ENCODE measurements at regions not wholly inside any gene's neighbourhood (a gene's known extent, or its start where the extent isn't known, plus 50 kb on each side); places are given as distances from the start of the nearest gene placed in this dataset.
"Not testable (repeated sequence)": the region's sequence is repeated elsewhere in the genome, so short reads cannot be mapped to it uniquely, and the experiment has no call there.

GRCh38 chr22:22193923-22194322 is 50.7 kb upstream of the VPREB1 start:
- Histone ChIP-seq H3K4me3 (ENCODE audit: low read depth, low read length) (no peak overlapping the region), H3K27me3 (ENCODE audit: control insufficient read depth, insufficient read depth, low read length) (peaks cover 10% of the 10 kb centered on the region), H3K36me3 (ENCODE audit: control insufficient read depth, insufficient read depth, low read length) (no peaks in the 10 kb centered on the region)
- DNase-seq (ENCODE audit: low read depth): no peak
- TF ChIP-seq CTCF (IDR thresholded peaks at IDR 0.05; ENCODE audit: insufficient read depth, low read length, poor library complexity, severe bottlenecking): no peak

- DNase-seq (ENCODE audit: low read depth); H3K36me3 ChIP-seq (ENCODE audit: control insufficient read depth, insufficient read depth, low read length); H3K4me3 ChIP-seq (ENCODE audit: low read depth, low read length); H3K27me3 ChIP-seq (ENCODE audit: control insufficient read depth, insufficient read depth, low read length): not testable (repeated sequence)
Measured at GRCh38 chr22:22193462-22193861, 51.1 kb upstream of the VPREB1 start.

- H3K27me3 ChIP-seq (ENCODE audit: control insufficient read depth, insufficient read depth, low read length); DNase-seq (ENCODE audit: low read depth); H3K36me3 ChIP-seq (ENCODE audit: control insufficient read depth, insufficient read depth, low read length); H3K4me3 ChIP-seq (ENCODE audit: low read depth, low read length): not testable (repeated sequence)
Measured at GRCh38 chr22:22193006-22193405, 51.6 kb upstream of the VPREB1 start.

GRCh38 chr22:22189796-22190195 is 54.8 kb upstream of the VPREB1 start:
- not testable (repeated sequence) for DNase-seq (ENCODE audit: low read depth); H3K27me3 ChIP-seq (ENCODE audit: control insufficient read depth, insufficient read depth, low read length); H3K4me3 ChIP-seq (ENCODE audit: low read depth, low read length); H3K36me3 ChIP-seq (ENCODE audit: control insufficient read depth, insufficient read depth, low read length)

GRCh38 chr22:22187863-22188262 is 56.7 kb upstream of the VPREB1 start:
- not testable (repeated sequence) for H3K4me3 ChIP-seq (ENCODE audit: low read depth, low read length); DNase-seq (ENCODE audit: low read depth); H3K27me3 ChIP-seq (ENCODE audit: control insufficient read depth, insufficient read depth, low read length); H3K36me3 ChIP-seq (ENCODE audit: control insufficient read depth, insufficient read depth, low read length)

- Histone ChIP-seq H3K4me3 (ENCODE audit: low read depth, low read length) (no peak overlapping the region), H3K27me3 (ENCODE audit: control insufficient read depth, insufficient read depth, low read length) (peaks cover 4% of the 10 kb centered on the region)
- TF ChIP-seq CTCF (IDR thresholded peaks at IDR 0.05; ENCODE audit: insufficient read depth, low read length, poor library complexity, severe bottlenecking): no peak
Measured at GRCh38 chr22:22187299-22187698, 57.3 kb upstream of the VPREB1 start.

GRCh38 chr22:22185844-22186499 is 58.6 kb upstream of the VPREB1 start:
- Histone ChIP-seq H3K27me3 (ENCODE audit: control insufficient read depth, insufficient read depth, low read length) (peaks cover 4% of the 10 kb centered on the region), H3K4me3 (ENCODE audit: low read depth, low read length) (no peak overlapping the region), H3K36me3 (ENCODE audit: control insufficient read depth, insufficient read depth, low read length) (no peaks in the 10 kb centered on the region)
- no peak for TF ChIP-seq CTCF (IDR thresholded peaks at IDR 0.05; ENCODE audit: insufficient read depth, low read length, poor library complexity, severe bottlenecking)
- DNase-seq (ENCODE audit: low read depth): no peak

More at GRCh38 chr22:22187299-22187698, 57.3 kb upstream of the VPREB1 start:
- no peaks in the 10 kb centered on the region for H3K36me3 ChIP-seq (ENCODE audit: control insufficient read depth, insufficient read depth, low read length)
- DNase-seq (ENCODE audit: low read depth): no peak

- H3K27me3 ChIP-seq (ENCODE audit: control insufficient read depth, insufficient read depth, low read length): peaks cover 4% of the 10 kb centered on the region
- no peaks in the 10 kb centered on the region for H3K36me3 ChIP-seq (ENCODE audit: control insufficient read depth, insufficient read depth, low read length)
- no peak overlapping the region for H3K4me3 ChIP-seq (ENCODE audit: low read depth, low read length)
- TF ChIP-seq CTCF (IDR thresholded peaks at IDR 0.05; ENCODE audit: insufficient read depth, low read length, poor library complexity, severe bottlenecking): no peak
- DNase-seq (ENCODE audit: low read depth): no peak
Measured at GRCh38 chr22:22185217-22185616, 59.4 kb upstream of the VPREB1 start.

Data from kidney epithelial cell (primary cell).